SJSA1 (cell line): ENCODE measurements at regions not wholly inside any gene's neighbourhood (a gene's known extent, or its start where the extent isn't known, plus 50 kb on each side); places are given as distances from the start of the nearest gene placed in this dataset.

Experiments
- DNase-seq, 2 experiments: peaks; one replicate each; pipeline ENCODE4 v3.0.0-alpha.2; 2015 to 2020; ENCODE audit warnings: low spot score in 2 of 2, low read depth in 1 of 2
- H3K27ac ChIP-seq: fragments of 250-450 bp; sonication (Bioruptor Pico); 2 replicates; pipeline ENCODE4 v1.5.1; 2020; ENCODE audit warnings: mild to moderate bottlenecking, moderate library complexity
- H3K27me3 ChIP-seq: fragments of 250-450 bp; sonication (Bioruptor Pico); replicated peaks from 2 replicates; pipeline ENCODE4 v1.5.1; 2020; ENCODE audit warnings: mild to moderate bottlenecking, moderate library complexity
- H3K36me3 ChIP-seq: fragments of 250-450 bp; sonication (Bioruptor Pico); 2 replicates; pipeline ENCODE4 v1.5.1; 2020; ENCODE audit warnings: mild to moderate bottlenecking
- H3K4me1 ChIP-seq: fragments of 250-450 bp; sonication (Bioruptor Pico); replicated peaks from 2 replicates; pipeline ENCODE4 v1.6.1; 2021; ENCODE audit warnings: mild to moderate bottlenecking
- H3K4me3 ChIP-seq: fragments of 250-450 bp; sonication (Bioruptor Pico); 2 replicates; pipeline ENCODE4 v1.5.1; 2020; ENCODE audit warnings: mild to moderate bottlenecking
- H3K9me3 ChIP-seq: fragments of 250-450 bp; sonication (Bioruptor Pico); replicated peaks from 2 replicates; pipeline ENCODE4 v1.5.1; 2020; ENCODE audit warnings: mild to moderate bottlenecking

DNA sequence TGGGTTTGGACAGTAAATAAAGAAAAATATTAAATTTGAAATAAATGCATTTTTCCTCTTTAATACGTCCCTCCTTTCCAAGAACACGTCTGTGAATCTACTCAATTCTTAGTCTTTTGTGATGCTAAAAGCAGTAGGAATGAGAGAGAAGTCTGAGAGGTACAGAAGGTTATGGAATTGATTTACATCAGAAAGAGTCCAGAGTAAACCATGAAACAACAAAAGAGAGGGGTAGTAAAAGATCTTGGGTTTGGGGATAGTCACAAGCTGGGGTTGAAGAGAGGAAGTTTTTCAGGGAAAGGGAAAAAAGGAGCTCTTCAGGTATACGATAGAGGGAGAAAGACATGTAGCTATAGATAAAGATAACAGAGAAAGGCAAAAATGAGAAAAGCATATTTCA lies 215.4 kb downstream of the RAB28 start:
- no peak for DNase-seq
- Histone ChIP-seq H3K9me3 (peaks cover 6% of the 10 kb centered on the region), H3K4me3 (no peak overlapping the region), H3K36me3 (no peaks in the 10 kb centered on the region), H3K27me3 (no peaks in the 10 kb centered on the region), H3K4me1 (peaks cover 49% of the 10 kb centered on the region), H3K27ac (no peak overlapping the region)

- H3K4me1 ChIP-seq: peaks cover 54% of the 10 kb centered on the region
- peaks cover under 1% of the 10 kb centered on the region for H3K9me3 ChIP-seq
- DNase-seq: no peak
- H3K36me3 ChIP-seq: no peaks in the 10 kb centered on the region
- peak overlapping the region; percentile 77 for H3K27ac ChIP-seq
- H3K4me3 ChIP-seq: no peak overlapping the region
- H3K27me3 ChIP-seq: no peaks in the 10 kb centered on the region
These were observed 216.0 kb downstream of the RAB28 start for GRCh38 chr4:13268165-13268564.

DNA sequence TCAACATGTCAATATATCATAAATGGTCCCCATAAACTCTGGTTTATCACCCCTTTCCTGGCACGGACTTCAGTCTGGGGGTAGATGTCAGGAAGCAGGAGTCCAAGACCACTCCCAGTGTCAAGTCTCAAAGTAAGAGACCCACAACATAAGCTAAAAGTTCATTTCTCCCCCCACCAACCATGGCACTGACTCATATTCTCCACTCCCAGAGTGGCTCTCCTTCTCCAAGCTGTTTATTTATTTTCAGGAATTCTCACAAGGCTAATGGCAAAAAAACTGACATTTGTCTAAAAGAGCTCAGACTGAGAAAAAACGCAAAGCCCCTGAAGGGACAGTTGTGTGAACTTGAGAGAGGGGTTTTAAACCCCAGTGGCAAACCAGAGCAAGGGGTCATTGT lies 217.0 kb downstream of the RAB28 start:
- Histone ChIP-seq H3K27me3 (no peaks in the 10 kb centered on the region), H3K4me1 (peaks cover 54% of the 10 kb centered on the region), H3K4me3 (no peak overlapping the region), H3K27ac (peak overlapping the region; percentile 77), H3K9me3 (no peaks in the 10 kb centered on the region; the same call in none of the 2 replicates), H3K36me3 (no peaks in the 10 kb centered on the region)
- peak; percentile 87 to 98 for DNase-seq

- H3K4me3 ChIP-seq: no peak overlapping the region
- peak in 1 of 2 experiments; percentile 79 for DNase-seq
- H3K36me3 ChIP-seq: no peaks in the 10 kb centered on the region
- H3K27ac ChIP-seq: peak overlapping the region; percentile 77
- peaks cover 57% of the 10 kb centered on the region for H3K4me1 ChIP-seq
- H3K9me3 ChIP-seq: no peaks in the 10 kb centered on the region; the same call in none of the 2 replicates
- H3K27me3 ChIP-seq: no peaks in the 10 kb centered on the region
These were observed 217.5 kb downstream of the RAB28 start for GRCh38 chr4:13266687-13267086.

DNA sequence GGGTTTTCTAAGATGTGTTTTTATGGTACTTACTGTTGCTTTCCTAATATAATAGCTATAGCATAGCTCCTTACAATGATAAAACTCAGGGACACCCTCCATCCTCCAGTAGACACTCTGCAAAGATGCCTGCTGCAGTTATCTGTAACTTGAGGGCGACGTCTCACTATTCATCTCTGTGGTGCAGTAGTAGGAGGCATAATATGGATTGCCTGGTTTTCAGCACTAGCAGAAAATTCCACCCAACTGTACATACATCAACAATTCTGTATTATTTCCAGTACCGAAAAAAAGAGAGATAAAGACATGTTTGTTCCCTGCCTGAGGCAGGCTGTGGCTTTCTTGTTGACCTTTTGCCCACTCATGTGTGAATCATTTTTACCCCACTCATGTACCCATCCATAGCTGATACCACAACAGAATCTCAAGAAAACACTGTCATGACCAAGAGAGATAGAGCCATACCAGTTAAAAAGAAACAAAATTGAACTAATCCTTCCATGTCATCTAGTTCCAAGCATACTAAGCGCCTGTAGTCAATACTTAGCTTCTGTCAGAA lies 220.1 kb downstream of the RAB28 start:
- no peak overlapping the region for H3K27ac ChIP-seq
- no peak overlapping the region for H3K4me3 ChIP-seq
- H3K9me3 ChIP-seq: no peaks in the 10 kb centered on the region; the same call in 1 of the 2 replicates
- no peaks in the 10 kb centered on the region for H3K36me3 ChIP-seq
- H3K4me1 ChIP-seq: peaks cover 67% of the 10 kb centered on the region
- DNase-seq: peak in 1 of 2 experiments; percentile 64
- no peaks in the 10 kb centered on the region for H3K27me3 ChIP-seq

DNA sequence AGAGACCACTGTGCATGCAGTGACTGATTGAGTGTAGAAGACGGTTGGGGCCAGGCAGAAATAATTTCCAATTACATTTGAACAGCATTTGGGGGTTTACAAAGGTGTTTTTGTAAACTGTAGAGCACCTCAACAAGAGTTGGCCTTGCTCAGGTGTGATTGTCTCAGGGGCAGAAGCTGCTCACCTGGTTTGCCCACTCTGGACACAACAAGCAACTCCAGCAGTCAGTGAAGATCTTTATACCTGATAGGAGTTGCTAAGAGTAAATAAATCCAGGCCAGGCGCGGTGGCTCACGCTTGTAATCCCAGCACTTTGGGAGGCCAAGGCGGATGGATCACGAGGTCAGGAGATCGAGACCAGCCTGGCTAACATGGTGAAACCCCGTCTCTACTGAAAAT lies 221.3 kb downstream of the RAB28 start:
- H3K27ac ChIP-seq: no peak overlapping the region
- peaks cover 59% of the 10 kb centered on the region for H3K4me1 ChIP-seq

DNA sequence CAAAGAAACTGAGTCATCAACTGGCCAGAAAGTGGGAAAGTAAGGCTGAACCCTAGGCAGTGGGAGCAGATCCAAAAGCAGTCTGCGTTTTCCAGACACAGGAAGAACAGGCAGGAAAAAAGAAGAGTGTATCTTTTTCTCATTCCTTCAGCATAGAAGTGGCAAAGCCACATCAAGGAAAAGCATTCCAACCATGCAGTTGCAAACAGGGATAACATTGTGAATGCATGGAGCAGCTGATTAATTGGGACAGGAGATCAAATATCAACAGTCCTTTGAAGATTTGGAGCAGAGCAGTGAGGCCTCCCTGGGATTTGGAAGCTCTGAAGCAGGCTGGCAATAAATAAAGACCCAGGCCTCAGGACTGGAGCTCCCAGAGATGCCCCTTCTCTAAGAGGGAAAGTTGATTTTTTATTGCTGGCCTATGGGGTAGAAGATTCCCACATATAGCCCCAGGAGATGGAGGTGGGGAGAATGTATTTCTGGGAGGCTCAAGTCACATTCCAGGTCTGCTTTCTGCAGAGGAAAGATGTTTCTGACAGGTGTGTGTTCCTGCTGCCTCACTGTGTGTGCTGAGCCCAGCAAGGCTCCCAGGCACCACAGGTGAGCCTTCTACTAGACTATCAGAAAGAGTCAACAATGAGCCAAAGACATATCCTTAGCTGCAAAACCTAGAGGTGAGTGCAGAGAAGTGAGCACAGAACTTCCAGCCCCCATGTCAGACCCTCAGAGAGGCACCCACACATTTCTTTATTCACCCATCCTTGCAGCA lies 222.5 kb downstream of the RAB28 start:
- peak in 1 of 2 experiments; percentile 56 for DNase-seq
- Histone ChIP-seq H3K4me3 (no peak overlapping the region), H3K9me3 (no peaks in the 10 kb centered on the region; the same call in 1 of the 2 replicates), H3K36me3 (no peaks in the 10 kb centered on the region), H3K27me3 (no peaks in the 10 kb centered on the region), H3K4me1 (peaks cover 47% of the 10 kb centered on the region), H3K27ac (no peak overlapping the region)

More for the DNA sequence above, 221.3 kb downstream of the RAB28 start:
- no peak for DNase-seq
- Histone ChIP-seq H3K27me3 (no peaks in the 10 kb centered on the region), H3K36me3 (no peaks in the 10 kb centered on the region), H3K9me3 (no peaks in the 10 kb centered on the region; the same call in 1 of the 2 replicates), H3K4me3 (no peak overlapping the region)

- DNase-seq: no peak
- Histone ChIP-seq H3K36me3 (no peaks in the 10 kb centered on the region), H3K27me3 (no peaks in the 10 kb centered on the region), H3K9me3 (no peaks in the 10 kb centered on the region; the same call in 1 of the 2 replicates), H3K4me3 (no peak overlapping the region), H3K27ac (no peak overlapping the region), H3K4me1 (peaks cover 36% of the 10 kb centered on the region)
These were observed 223.6 kb downstream of the RAB28 start for GRCh38 chr4:13260513-13260912.

GRCh38 chr4:13250263-13250662 lies 233.9 kb downstream of the RAB28 start:
- H3K4me3 ChIP-seq: no peak overlapping the region
- 0 out of 2 replicates have a peak, but pooled peaks cover 5% of the 10 kb centered on the region for H3K36me3 ChIP-seq
- DNase-seq: peak in 1 of 2 experiments; percentile 33
- H3K27me3 ChIP-seq: no peaks in the 10 kb centered on the region
- peaks cover 19% of the 10 kb centered on the region for H3K9me3 ChIP-seq
- H3K4me1 ChIP-seq: peaks cover 28% of the 10 kb centered on the region
- H3K27ac ChIP-seq: no peak overlapping the region

DNA sequence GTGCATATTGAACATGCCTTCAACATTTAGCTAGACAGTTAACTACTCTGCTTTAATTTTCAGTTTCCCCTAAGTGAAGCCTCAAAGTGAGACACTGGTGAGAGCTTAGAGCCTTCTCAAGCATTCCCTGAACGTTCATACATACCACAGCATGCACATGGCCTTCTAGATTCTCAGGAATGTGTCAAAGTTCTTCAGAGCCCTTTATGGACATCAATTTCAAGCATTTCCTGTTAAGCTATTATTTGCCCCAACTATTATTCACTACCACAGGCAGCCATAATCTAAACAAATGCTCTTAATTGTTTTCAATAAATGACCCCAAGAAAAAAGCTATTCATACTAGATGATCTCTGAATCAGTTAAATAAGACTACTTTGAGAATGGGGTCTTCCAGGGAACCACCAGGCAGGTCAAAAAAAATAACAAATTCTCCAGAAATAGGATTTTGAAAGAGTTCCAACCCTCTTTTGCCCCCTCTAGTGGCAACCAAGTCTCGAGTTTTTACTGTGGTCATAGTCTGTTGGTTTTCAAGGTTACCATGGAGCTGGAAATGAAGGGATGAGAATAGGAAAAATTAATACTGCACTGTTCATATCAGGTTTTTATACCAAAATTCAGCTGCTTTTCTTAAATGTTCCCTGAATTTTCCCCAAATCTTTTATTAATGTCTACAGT lies 235.4 kb downstream of the RAB28 start:
- no peak overlapping the region for H3K4me3 ChIP-seq
- H3K4me1 ChIP-seq: peaks cover 32% of the 10 kb centered on the region
- H3K27me3 ChIP-seq: no peaks in the 10 kb centered on the region
- peak; percentile 81 to 97 for DNase-seq
- H3K9me3 ChIP-seq: peaks cover 22% of the 10 kb centered on the region
- peak overlapping the region; percentile 87 for H3K27ac ChIP-seq
- 0 out of 2 replicates have a peak, but pooled peaks cover 5% of the 10 kb centered on the region for H3K36me3 ChIP-seq

DNA sequence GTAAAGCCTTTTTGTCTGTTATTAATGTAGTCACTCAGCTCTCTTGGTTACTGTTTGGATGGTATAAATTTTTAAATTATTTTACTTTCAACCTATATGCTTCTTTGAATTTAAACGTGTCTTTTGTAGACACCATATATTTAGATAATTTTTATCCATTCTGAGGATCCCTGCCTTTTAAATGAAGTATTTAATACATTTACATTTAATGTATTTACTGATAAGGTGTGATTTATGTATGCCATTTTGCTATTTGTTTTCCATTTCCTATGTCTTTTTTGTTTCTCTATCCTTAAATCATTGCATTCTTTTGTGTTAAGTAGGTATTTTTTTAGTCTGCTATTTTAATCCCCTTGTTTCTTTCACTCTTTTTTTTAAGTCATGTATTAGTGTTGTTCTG lies 238.0 kb downstream of the RAB28 start:
- no peak for DNase-seq

DNA sequence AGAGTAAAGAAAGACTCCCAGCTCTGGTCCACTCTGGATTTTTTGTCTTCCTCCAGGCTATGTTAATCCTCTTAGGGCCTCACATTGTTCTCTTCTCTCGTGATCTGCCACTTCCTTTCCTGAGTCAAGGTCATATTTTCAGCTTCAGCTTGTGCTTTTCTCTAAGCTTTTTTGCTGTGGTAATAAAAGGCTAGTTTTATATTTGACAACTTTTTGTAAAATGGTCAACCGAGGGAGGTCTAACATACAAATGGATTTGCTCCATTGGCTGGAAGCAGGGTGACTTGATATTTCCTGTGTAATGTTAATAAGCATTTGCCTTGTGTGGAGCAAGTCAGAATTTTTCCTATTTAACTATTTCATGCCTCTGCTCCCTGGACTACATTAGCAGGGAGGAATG lies 239.7 kb downstream of the RAB28 start:
- H3K36me3 ChIP-seq: 0 out of 2 replicates have a peak, but pooled peaks cover 5% of the 10 kb centered on the region
- DNase-seq: no peak
- no peak overlapping the region for H3K27ac ChIP-seq
- no peaks in the 10 kb centered on the region for H3K27me3 ChIP-seq
- no peak overlapping the region for H3K4me3 ChIP-seq
- peaks cover 25% of the 10 kb centered on the region for H3K9me3 ChIP-seq
- peaks cover 33% of the 10 kb centered on the region for H3K4me1 ChIP-seq

More for the DNA sequence above, 238.0 kb downstream of the RAB28 start:
- no peak overlapping the region for H3K4me3 ChIP-seq
- no peaks in the 10 kb centered on the region for H3K27me3 ChIP-seq
- H3K9me3 ChIP-seq: peaks cover 22% of the 10 kb centered on the region
- H3K4me1 ChIP-seq: peaks cover 32% of the 10 kb centered on the region
- no peak overlapping the region for H3K27ac ChIP-seq
- 0 out of 2 replicates have a peak, but pooled peaks cover 5% of the 10 kb centered on the region for H3K36me3 ChIP-seq

DNA sequence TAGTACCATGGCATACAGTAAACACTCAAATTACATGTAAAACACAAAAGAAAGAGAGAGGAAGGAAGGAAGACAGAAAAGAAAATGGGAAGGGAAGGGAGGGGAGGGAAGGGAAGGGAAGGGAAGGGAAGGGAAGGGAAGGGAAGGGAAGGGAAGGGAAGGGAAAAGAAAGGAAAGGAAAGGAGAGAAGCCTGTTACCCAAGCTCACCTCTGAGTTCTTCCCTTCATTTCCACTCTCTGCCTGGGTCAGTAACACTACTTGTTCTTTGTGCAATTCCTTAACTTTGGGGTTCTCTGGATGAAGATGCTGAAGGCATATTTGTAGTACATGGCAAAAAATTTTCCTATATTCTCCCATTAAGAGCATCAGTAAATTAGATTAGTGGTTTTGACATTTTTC lies 241.0 kb downstream of the RAB28 start:
- H3K36me3 ChIP-seq: 0 out of 2 replicates have a peak, but pooled peaks cover 5% of the 10 kb centered on the region
- H3K9me3 ChIP-seq: peaks cover 22% of the 10 kb centered on the region
- no peak overlapping the region for H3K4me3 ChIP-seq
- DNase-seq: no peak
- H3K27me3 ChIP-seq: no peaks in the 10 kb centered on the region
- H3K27ac ChIP-seq: no peak overlapping the region
- H3K4me1 ChIP-seq: peaks cover 20% of the 10 kb centered on the region

DNA sequence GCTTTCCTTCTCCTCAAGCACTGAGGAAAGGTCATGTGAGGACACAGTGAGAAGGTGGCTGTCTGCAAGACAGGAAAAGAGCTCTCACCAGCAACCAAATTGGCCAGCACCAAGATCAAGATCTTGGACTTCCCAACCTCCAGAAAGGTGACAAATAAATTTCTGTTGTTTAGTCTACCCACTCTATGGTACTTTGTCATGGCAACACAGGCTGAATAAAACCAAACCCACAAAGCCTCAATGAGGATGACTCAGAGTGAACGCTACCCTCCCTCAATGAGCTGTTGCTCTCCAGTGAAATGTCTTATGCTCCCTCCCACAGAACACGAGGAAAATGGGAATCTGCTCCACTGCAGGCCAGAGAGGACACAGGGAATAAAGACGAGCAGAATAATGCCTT lies 244.1 kb downstream of the RAB28 start:
- DNase-seq: peak; percentile 81 to 85
- Histone ChIP-seq H3K4me1 (peaks cover 16% of the 10 kb centered on the region), H3K36me3 (no peaks in the 10 kb centered on the region), H3K27ac (peak overlapping the region; percentile 7), H3K27me3 (no peaks in the 10 kb centered on the region), H3K4me3 (no peak overlapping the region), H3K9me3 (peaks cover 4% of the 10 kb centered on the region)
